ENCODE measurements at regions not wholly inside any gene's neighbourhood (a gene's known extent, or its start where the extent isn't known, plus 50 kb on each side); places are given as distances from the start of the nearest gene placed in this dataset.

DNA sequence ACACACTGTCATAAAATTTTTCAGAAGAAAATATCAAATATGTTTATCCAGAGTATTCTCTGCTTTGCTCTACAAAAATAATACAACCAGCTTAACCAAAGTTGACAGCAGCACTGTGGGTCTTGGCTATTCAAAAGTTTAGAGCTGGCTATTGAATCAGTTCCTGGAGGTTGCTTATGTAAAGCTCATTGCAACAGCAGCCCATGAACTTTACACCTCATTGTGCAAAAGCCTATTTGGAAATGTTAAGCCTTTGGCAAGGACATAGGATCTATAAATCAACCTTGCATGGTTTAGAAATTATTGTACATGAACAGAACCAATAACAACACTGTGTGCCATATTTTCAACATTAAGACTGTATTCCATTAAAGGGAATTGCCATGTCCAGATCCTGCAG, 714.9 kb downstream of the ADGRL2 start:
- DNase-seq = no peak

DNA sequence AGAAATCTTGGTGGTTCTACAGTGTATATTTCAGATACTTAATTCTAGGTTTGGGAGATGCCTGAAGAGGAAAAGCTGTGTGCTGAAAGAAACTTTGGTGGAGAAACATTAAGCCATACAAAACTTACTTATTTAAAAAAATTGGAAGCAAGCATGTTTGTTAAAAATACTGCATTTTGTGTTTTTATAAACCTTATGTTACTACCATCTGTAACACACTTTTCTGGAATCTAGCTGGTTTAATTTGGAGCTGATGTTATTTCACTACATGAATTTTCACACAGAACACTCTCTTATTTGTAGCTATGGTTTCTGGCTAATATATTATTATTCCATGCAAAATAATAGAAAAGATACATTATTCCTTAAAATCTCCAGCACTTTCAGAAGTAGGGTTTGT, 710.7 kb downstream of the ADGRL2 start:
- no peak for DNase-seq

DNA sequence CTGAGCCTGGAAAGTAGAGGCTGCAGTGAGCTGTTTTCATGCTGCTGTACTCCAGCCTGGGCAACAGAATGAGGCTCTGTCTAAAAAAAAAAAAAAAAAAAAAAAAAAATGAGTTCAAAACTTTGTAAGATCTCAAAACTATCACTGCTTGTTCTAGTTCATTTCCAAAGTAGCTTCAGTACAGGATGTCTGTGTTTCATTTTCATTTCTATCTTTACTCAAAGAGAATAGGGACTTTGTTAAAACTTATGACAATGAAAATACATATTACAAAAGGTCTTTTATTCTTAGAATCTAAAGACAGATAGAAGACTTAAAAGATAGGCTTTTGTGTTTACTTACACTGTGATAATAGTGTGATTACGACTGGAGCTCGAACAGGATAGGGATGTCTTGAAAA, 709.7 kb downstream of the ADGRL2 start:
- no peak for DNase-seq

DNA sequence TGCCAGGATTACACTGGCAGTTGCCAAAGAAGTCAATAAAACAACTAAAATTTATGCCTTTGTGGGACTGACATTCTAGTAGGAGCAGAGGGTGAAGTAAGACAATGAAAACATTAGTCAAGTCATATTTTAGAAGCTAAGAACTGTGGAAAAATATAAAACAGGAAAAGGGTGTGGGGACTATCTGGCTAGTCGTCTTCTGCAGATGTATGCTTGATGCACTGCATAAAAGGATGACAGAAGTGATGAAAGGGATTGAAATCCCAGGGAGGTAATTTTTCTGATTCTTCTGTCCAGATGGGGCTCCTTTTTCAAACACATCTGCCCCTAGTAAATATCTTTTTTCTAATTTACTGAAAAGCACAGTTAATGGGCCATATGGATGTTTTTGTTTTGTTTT, 706.3 kb downstream of the ADGRL2 start:
- DNase-seq = no peak

DNA sequence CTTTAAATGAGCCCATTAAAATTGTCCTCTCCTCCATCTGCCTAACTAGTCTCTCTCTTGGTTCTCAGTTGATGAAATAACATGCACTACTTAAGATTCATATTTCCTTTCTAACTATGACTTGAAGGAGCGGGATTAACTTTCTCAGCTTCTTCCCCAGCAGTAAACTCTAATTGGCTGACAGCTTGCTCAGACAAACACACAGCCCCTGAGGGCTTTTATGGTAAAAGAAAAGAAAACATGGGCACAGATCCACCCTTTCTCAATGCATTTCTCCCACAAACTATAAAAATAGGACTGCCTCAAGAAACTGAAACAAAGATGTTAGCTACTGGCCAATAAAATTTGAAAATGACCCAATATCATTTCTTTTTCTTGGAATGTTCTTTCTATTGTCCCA, 703.1 kb downstream of the ADGRL2 start:
- no peak for DNase-seq

DNA sequence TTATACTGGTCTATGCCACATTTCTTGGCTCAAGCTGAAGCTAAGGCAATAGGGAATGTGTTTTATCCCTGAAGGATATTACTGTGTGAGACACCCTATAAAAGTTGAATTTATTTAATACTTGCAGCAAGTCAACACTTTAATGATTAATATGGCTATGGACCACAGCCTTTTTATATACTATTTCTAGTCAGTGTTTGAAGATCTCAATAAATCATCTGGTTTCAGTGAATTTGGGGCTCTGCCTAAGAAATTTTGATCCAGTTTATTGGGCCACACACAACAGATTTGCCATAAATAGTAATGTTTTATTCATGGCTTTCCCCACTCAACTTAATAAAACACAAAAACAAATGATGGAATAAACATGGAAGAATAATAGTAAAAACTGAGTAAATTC, 698.3 kb downstream of the ADGRL2 start:
- DNase-seq = no peak

DNA sequence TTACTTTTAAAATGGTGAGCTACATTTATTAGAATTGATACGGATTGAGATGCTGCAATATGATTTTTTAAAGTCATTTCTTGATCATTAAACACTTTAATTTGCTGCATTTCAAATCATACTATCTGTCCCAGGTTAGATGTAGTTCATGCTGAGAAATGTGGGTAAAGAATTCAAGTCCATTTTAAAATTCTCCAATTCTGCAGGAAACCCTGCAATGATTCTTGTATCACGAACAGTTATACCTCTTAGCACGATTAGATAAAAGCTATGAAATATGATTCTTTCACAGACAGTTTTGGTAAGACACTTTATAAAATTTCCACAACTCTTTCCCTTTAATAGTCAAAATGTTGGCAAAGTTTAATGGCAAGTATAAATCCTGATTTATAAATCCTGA, 693.4 kb downstream of the ADGRL2 start:
- no peak for DNase-seq

DNA sequence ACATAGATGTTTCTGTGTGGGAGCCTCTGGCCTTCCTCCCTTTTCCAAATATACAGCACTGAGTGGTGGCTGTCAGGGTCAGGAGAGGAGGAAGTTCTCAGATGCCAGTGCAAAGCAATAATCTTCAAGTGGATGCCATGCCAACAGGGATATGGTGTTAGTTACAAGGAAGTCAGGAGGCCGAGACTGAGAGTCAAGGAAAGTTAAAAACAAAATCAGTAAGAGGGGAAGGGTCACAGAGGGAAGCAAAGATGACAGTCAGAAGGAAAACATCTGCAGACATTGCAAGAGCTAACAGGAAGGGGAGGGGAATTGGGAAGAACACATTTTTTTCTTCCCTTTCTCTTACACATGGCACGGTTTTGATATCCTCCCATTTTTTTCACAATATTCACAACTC, 691.4 kb downstream of the ADGRL2 start:
- DNase-seq = no peak

DNA sequence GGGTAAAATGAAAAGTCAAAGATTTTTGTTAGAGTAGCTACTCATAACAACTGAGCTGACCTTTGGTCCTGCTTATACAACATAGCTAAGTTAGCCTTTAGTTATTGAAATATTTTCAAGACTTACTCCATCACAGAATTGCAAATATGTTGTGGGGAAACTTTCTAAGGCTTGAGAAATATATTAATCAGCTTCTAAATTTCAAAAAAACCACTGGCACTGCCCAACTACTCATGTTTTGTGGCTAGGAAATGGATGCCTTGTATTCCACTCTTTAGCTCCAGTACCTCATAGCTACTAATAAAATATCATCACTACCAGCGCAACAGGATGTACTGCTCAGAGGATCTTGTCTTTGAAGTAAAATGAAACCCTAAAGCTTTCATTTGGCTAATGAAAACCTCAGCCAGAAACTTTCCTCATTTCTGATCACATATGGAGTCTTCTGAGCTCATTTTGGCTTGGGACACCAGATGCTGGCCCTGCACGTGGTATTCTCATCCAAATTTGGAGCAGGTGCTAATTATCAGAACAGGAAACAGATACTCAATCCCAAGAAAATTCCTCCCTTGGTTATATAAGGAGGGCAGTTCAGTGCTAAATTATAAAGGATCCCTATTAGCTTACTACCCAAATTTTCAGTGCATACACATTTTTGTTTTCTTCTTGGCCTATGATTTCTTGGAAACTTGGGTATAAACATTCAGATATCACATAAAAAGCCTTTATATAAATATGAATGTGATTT, 690.7 kb downstream of the ADGRL2 start:
- no peak for DNase-seq

DNA sequence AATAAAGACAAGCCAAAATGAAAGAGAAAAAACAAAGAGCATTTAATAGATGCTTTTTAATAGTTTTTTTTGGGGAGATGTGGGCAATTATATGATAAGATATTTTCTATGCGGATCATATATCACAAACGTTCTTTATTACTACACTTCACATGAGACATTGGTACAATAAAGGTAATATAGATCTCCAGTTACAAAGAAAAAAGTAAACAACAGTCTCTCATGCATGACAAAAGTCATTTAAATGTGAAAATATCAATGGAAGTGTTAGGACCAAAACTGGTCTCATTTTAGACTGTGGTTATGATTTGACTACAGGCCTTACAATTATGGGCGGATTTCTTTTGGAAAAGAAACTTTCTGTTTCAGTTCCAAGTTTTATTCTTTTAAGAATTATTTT, 687.0 kb downstream of the ADGRL2 start:
- DNase-seq = no peak

DNA sequence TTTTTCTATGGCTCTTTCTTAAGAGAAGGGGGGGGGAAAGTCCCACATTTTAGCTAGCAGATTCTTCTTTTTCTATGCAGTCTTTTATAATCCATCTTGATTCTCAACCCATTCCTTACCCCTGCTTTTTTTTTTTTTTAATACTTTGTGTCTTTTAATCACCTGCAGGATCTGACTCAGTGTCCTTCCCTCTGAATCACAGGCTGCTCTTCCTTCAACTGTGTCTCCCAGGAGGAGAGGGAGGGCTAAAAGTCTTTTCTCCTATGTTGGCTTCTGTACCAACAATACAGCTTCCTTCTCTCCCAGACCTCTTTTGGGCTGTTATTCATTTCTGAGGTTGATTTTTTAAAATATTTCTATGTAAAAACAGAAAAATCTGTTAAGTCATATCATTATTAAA, 686.2 kb downstream of the ADGRL2 start:
- no peak for DNase-seq

DNA sequence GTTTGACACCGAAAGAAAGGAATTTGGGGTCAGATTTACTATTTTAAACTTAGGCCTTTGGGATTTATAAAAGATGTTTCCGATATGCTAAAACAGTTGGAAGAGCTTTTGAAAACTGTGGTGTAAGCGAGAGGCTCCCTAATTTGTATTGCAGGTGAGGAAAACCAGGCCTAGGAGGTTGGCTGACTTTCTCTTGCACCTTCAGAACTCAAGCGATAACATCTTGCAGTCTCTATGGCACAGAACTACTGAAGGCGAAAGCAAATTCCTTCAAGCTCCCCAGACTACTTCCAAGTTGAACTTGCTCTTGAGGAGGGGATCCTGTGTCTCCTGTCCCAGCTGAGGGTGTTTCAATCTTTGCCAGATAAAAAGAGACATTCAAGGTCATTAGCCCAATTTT, 685.7 kb downstream of the ADGRL2 start:
- no peak for DNase-seq

DNA sequence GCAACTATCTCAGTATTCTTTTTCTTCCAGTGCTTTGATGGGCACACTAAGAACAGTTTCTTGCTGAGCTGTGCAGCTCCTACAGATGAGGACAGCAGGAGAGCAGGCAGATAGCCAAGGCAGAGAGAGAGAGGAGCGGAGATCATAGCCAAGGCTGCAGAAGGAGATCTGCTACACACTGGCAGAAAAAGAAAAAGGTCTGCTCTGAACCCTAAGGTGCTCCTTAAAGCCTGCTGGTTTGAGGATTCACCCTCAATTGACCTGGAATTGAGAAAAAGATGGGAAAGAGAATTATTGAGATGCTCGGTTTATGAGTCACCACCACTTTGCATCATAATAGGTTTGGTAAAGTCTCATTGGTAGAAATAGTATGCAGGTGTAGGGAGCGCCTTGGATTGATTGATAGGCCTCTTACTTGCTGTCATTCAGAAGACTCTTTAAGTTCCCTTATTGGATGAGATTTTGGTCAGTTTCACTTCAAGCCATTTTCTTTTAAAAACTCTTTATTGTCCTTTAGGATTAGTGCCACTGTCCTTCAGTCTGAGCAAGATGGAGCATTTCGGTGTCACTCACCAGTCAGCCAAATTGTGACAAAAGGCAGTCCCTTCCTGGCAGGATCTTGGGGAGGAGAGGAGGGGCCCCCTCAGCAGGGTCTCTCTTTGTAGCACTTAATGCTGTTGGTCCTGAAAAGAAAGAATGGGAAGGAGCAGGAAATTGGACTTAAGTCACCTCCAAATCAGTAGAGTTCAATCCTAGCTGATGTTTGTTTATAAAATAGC, 685.0 kb downstream of the ADGRL2 start:
- peak; percentile 4 for DNase-seq

DNA sequence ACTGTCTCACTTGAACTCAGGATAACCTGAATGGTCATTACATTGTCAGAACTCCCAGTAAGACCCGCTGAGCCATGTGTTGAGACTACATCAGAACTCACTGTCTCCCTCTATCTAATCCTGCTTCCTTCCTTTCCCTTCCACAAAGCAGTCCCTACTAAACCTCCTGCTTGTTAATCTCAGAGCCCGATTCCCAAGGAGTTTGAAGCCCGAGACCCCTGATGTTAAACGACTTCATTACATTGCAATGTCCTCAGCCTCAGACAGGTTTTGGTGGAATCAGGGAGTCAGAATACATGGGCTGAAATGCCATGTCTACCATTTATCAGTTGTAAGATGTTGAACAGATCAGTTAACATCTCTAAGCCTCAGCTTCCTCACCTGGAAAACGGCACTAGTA, 682.4 kb downstream of the ADGRL2 start:
- DNase-seq = no peak

DNA sequence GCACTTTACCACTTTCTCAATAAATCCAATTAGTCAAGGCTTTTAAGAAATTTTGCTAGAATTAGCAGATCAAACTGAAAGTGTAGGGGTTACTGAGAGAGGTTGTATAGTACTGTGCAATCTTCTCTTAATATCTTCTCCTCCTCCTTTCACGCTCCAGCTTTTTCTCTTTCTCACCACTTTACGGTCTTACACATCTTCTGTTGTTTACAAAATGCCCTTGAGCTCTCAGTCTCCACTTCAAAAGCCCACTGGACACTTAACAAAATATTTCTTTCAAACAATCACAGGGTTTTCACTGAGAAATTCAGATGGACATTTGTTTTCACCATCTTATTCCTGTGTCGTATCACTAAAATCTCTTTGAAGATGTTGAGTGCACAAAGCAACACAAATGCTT, 678.2 kb downstream of the ADGRL2 start:
- DNase-seq = no peak

DNA sequence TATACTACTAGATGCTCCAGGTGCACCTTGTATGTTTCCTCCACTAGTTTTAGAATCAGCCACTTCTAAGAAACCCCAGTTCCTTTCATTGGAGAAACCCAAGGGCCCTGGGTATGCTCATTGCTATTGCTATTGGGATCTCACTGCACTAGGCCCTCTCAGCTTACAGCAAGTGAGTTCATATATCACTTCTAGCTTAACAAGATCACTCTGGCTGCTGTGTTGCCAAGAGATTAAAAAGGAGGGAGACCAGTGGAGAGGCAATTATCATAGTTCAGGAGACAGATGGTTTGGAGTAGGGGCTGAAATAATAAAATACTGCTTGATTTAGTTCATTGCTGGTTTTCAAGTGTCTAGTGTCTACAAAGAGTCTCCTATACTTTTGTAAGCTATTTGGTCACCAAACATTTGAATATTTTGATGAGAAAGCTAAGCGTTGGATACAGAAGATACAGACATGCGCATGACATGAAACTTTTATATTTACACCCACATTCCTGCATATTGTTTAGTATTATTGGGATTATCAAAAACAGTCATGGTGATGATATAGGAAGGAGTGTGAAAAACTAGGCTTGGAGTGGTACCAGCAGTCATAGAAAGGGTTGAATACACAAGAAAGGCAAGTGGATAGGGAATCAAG, 671.9 kb downstream of the ADGRL2 start:
- no peak for DNase-seq

DNA sequence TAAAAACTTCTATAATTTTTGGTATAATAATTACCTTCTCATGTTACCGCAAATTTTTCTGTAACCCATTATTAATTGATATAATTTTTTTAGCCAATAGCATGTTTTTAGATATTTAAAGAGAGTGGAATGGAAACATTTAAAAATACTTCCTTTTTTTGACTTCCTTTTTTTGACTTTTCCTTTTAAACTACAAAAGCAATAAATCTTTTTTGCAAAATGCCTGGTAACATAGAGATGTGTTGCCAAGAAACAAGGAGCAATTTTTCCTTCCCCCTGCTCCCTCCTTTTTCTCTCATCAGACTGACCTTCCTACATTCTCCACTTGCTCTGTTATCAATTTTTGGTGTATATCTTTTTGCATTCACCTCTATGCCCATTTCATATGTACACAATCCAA, 666.2 kb downstream of the ADGRL2 start:
- DNase-seq = no peak

DNA sequence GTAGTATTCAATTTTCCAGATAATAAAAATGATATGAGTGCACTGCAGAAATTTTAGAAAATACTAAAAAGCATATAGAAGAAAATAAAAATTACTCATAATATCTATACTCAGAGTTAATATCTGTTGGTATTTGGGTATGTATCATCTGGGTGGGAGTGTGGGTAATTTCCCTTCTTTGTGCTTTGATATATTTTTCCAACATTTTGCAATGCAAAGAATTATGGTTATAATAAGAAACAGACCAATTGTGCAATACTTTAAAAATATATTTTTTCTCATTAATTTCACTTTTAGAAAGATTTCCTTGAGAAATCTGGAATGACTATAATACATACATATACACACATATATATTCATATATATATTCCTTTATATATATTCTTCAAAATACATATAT, 665.7 kb downstream of the ADGRL2 start:
- DNase-seq = no peak

DNA sequence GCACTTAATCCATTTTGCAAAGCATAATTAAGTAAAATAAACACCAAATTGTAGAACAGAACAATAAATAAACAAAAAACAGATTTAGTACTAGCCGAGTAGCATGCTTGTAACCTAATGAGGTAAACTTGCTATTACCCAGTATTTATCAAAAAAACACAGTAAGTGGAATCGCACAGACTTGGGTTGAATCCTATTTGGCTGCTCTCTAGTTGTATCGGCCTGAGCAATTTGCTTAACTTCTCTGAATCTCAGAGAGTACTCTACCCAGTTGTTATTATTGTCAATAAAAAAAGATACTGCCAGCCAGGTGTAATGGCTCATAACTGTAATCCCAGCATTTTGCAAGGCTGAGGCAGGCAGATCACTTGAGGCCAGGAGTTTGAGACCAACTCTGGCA, 664.3 kb downstream of the ADGRL2 start:
- DNase-seq = no peak

DNA sequence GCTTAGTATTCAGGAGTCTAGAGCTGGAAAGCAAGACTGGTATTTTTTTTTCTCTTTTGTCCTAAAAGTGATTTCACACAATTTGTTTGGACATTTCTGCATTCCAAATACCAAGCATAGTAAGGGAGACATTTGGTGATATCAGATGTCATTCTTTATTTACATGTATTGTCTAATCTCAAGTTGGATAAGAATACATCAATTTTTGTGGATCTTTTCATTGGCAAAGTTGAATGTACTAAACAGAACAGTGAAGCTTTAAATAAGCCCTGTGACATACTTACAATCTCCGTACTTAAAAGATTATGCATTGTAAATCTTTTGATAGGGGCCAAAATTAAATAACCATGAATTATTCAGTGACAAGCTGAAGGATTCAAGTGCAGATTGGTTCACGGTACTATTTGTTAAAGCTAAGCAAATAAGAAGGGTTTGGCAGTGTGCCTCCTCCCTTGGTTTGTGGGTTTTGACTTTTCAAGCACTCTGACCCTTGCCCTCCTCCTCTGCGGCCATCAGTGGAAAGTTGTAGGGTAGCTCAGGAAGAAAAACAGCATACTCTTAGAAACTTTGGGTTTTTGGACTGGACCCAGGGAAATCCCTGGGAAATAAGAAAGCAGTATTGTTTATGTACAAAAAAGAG, 663.7 kb downstream of the ADGRL2 start:
- DNase-seq = no peak

DNA sequence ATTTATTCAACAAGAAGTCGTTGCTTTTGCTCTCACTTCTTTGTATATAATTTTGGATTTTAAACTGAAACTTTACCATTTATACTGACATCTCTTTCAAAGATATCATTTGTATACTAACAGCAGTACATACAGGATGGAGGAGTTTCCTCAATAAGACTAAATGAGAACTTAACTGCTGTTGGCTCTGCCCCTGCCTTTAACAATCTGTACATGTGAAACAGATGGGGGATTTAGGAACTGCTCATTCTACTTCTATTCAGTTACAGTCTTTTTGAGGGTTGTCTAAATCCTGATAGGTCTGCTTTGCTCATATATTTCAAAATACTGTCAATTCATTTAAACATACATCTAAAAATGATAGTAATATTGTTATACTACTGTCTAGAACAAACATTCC, 663.2 kb downstream of the ADGRL2 start:
- DNase-seq = no peak

DNA sequence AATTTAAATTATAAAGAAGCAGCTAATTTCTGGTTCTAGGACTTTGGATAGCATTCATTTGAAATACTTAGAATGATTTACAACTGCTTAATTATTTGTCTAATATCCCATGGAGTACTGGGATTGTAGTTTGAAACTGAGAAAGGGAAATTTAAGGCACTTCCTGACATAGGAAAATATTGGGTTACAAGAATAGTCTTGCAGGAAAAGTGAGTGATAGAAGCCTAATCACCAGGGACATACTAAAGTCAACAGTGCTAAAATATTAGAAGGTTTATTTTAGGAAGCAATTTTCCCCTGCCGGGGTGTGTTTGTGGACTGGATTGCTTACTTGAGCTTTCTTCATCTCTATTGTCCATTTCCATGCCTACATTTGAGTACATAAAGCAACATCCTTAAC, 661.6 kb downstream of the ADGRL2 start:
- DNase-seq = no peak

DNA sequence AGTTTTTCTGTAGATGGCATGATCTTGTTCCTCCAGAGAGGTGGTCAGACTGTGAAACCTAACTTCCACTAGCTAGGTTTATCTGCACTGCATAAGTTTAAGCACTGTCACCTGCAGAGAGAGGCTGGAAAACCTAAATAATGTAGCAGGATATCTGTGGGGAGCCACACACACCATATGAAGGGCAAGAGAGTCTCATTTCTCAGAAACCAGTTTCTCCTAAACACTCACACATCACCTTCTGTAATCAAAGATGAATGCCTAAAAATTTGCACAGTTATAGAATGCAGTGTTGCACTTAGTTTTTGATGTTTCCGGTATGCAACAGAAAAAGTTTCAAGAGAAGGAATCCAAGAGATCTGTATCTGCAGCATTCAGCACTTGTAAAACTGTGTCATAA, 654.6 kb downstream of the ADGRL2 start:
- no peak for DNase-seq

DNA sequence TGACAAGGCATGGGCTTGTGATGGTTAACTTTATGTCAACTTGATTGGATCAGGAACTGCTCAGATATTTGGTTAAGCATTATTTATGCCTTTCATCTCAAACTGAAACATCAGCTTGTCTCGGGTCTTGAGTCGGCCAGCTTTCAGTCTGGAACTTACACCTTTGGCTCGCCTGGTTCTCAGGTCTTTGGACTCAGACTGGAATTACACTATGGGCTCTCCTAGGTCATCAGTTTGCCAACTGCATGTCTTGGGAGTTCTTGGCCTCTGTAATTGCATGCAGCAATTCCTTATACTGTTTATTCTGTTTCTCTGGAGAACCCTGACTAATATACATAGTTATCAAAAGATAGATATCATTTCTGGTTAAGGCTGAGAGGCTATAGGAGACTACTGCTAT, 653.7 kb downstream of the ADGRL2 start:
- no peak for DNase-seq
